WTC11 (cell line): ENCODE measurements at regions not wholly inside any gene's neighbourhood (a gene's known extent, or its start where the extent isn't known, plus 50 kb on each side); places are given as distances from the start of the nearest gene placed in this dataset.

Experiments used
- ATAC-seq: fragments of 200-7000 bp; cut with Tn5 transposase; 2 replicates; pipeline ENCODE4 v1.10.0; 2021; ENCODE audit warnings: mild to moderate bottlenecking, moderate library complexity
- CTCF ChIA-PET: fragments of 300-600 bp; sonication (Branson Sonifier 250); formaldehyde crosslinking; loops from one replicate; lab custom pipeline; 2021; ENCODE audit warnings: antibody characterized with exemption; lab: Charles Lee
- POLR2A ChIA-PET: fragments of 350-600 bp; sonication (Branson Sonifier 250); formaldehyde crosslinking; loops from one replicate; lab custom pipeline; 2021; ENCODE audit warnings: antibody characterized with exemption; lab: Charles Lee
- DNase-seq: peaks from one replicate; pipeline ENCODE4 v3.0.0; 2021; ENCODE audit warnings: low spot score
- H3K27ac Mint-ChIP-seq: 2 replicates; pipeline ENCODE4 v1.8.0; 2021; ENCODE audit warnings: mixed read lengths
- H3K27me3 Mint-ChIP-seq: 2 replicates; pipeline ENCODE4 v1.8.0; 2021; ENCODE audit warnings: low read depth, mild to moderate bottlenecking, moderate library complexity, mixed read lengths
- H3K36me3 Mint-ChIP-seq: 2 replicates; pipeline ENCODE4 v1.8.0; 2021; ENCODE audit warnings: mixed read lengths
- H3K4me1 Mint-ChIP-seq: 2 replicates; pipeline ENCODE4 v1.8.0; 2022; ENCODE audit warnings: mixed read lengths
- H3K4me3 Mint-ChIP-seq: 2 replicates; pipeline ENCODE4 v1.8.0; 2021; ENCODE audit warnings: mild to moderate bottlenecking, moderate library complexity, mixed read lengths
- H3K9me3 Mint-ChIP-seq: 2 replicates; pipeline ENCODE4 v1.8.0; 2021; ENCODE audit warnings: mixed read lengths
- CBFB ChIP-seq: sonication (generic); formaldehyde crosslinking; IDR thresholded peaks from 2 replicates; pipeline ENCODE4 v1.8.1; 2022; ENCODE audit warnings: mild to moderate bottlenecking, low read depth, missing genetic modification reagents
- CREB1 ChIP-seq: sonication (generic); formaldehyde crosslinking; IDR thresholded peaks from 2 replicates; pipeline ENCODE4 v1.8.0; 2023; ENCODE audit warnings: mild to moderate bottlenecking, missing genetic modification reagents
- MYBL2 ChIP-seq: sonication (generic); formaldehyde crosslinking; IDR thresholded peaks from 2 replicates; pipeline ENCODE4 v1.8.1; 2023; ENCODE audit warnings: mild to moderate bottlenecking, moderate library complexity, missing genetic modification reagents
- NR2C2 ChIP-seq: sonication (generic); formaldehyde crosslinking; IDR thresholded peaks from 2 replicates; pipeline ENCODE4 v1.8.0; 2022; ENCODE audit warnings: mild to moderate bottlenecking, missing genetic modification reagents
- RORB ChIP-seq: fragments of 250-450 bp; sonication (Bioruptor Pico); IDR thresholded peaks from 2 replicates; pipeline ENCODE4 v1.9.0; 2021; ENCODE audit warnings: mild to moderate bottlenecking
- SMAD3 ChIP-seq: sonication (generic); formaldehyde crosslinking; IDR thresholded peaks from 2 replicates; pipeline ENCODE4 v1.8.0; 2022; ENCODE audit warnings: missing genetic modification reagents, mild to moderate bottlenecking, borderline replicate concordance
- SMAD4 ChIP-seq: sonication (generic); formaldehyde crosslinking; IDR thresholded peaks from 2 replicates; pipeline ENCODE4 v1.8.0; 2022; ENCODE audit warnings: mild to moderate bottlenecking, missing genetic modification reagents
- ZNF317 ChIP-seq: sonication (generic); formaldehyde crosslinking; IDR thresholded peaks from 2 replicates; pipeline ENCODE4 v1.8.1; 2023; ENCODE audit warnings: low read depth, mild to moderate bottlenecking, moderate library complexity, missing genetic modification reagents, borderline replicate concordance
- ZNF416 ChIP-seq: fragments of 250-450 bp; sonication (Bioruptor Pico); IDR thresholded peaks from 2 replicates; pipeline ENCODE4 v1.9.0; 2021; ENCODE audit warnings: mild to moderate bottlenecking, inconsistent platforms
- TF ChIP-seq, protein P1 (sequence below): sonication (generic); formaldehyde crosslinking; IDR thresholded peaks from 2 replicates; pipeline ENCODE4 v1.8.0; 2022; ENCODE audit warnings: mild to moderate bottlenecking, missing genetic modification reagents
- TF ChIP-seq, protein P2 (sequence below): sonication (generic); formaldehyde crosslinking; IDR thresholded peaks from 2 replicates; pipeline ENCODE4 v1.8.1; 2023; ENCODE audit warnings: mild to moderate bottlenecking, missing genetic modification reagents
- TF ChIP-seq, protein P3 (sequence below): fragments of 250-450 bp; sonication (Bioruptor Pico); IDR thresholded peaks from 2 replicates; pipeline ENCODE4 v1.9.0; 2021; ENCODE audit warnings: mild to moderate bottlenecking
- TF ChIP-seq, protein P4 (sequence below): sonication (generic); formaldehyde crosslinking; IDR thresholded peaks from 2 replicates; pipeline ENCODE4 v1.8.1; 2022; ENCODE audit warnings: mild to moderate bottlenecking, missing genetic modification reagents, moderate library complexity, borderline replicate concordance
- TF ChIP-seq, protein P5 (sequence below): fragments of 250-450 bp; sonication (Bioruptor Pico); IDR thresholded peaks from 2 replicates; pipeline ENCODE4 v1.9.0; 2021; ENCODE audit warnings: moderate library complexity, mild to moderate bottlenecking, inconsistent platforms, borderline replicate concordance
- TF ChIP-seq, protein P6 (sequence below): sonication (generic); formaldehyde crosslinking; IDR thresholded peaks from 2 replicates; pipeline ENCODE4 v1.8.0; 2023; ENCODE audit warnings: missing genetic modification reagents, mild to moderate bottlenecking, borderline replicate concordance
- TF ChIP-seq, protein P7 (sequence below): sonication (generic); formaldehyde crosslinking; IDR thresholded peaks from 2 replicates; pipeline ENCODE4 v1.8.0; 2023; ENCODE audit warnings: mild to moderate bottlenecking, missing genetic modification reagents
- TF ChIP-seq, protein P8 (sequence below): sonication (generic); formaldehyde crosslinking; IDR thresholded peaks from 2 replicates; pipeline ENCODE4 v1.8.1; 2022; ENCODE audit warnings: low read depth, missing genetic modification reagents, borderline replicate concordance
- TF ChIP-seq, protein P9 (sequence below): sonication (generic); formaldehyde crosslinking; IDR thresholded peaks from 2 replicates; pipeline ENCODE4 v1.8.1; 2023; ENCODE audit warnings: mild to moderate bottlenecking, missing genetic modification reagents
- TF ChIP-seq, protein P10 (sequence below): sonication (generic); formaldehyde crosslinking; IDR thresholded peaks from 2 replicates; pipeline ENCODE4 v1.8.1; 2023; ENCODE audit warnings: mild to moderate bottlenecking, missing genetic modification reagents, moderate library complexity

DNA sequence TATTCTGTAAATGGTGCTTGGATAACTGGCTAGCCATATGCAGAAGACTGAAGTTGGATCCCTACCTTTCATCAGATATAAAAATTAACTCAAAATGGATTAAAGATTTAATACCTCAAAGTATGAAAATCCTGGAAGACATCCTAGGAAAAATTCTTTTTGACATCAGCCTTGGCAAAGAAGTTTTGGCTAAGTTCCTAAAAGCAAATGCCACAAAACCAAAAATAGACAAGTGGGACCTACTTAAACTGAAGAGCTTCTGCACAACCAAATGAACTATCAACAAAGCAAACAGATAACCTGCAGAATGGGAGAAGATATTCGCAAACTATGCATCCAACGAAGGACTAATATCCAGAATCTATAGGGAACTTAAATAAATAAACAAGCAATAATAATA is 60.3 kb upstream of the RIPPLY2 start:
- ChIA-PET POLR2A (no interaction called here), CTCF (no interaction called here)
- ATAC-seq = no peak
- H3K4me1 Mint-ChIP-seq = no peaks in the 10 kb centered on the region
- H3K9me3 Mint-ChIP-seq = no peaks in the 10 kb centered on the region
- no peaks in the 10 kb centered on the region for H3K36me3 Mint-ChIP-seq
- H3K4me3 Mint-ChIP-seq = no peak overlapping the region
- H3K27ac Mint-ChIP-seq = no peak overlapping the region
- TF ChIP-seq, protein P1, sequence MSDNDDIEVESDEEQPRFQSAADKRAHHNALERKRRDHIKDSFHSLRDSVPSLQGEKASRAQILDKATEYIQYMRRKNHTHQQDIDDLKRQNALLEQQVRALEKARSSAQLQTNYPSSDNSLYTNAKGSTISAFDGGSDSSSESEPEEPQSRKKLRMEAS (CRISPR knock-in tag) = no peak
- TF ChIP-seq, protein P2, sequence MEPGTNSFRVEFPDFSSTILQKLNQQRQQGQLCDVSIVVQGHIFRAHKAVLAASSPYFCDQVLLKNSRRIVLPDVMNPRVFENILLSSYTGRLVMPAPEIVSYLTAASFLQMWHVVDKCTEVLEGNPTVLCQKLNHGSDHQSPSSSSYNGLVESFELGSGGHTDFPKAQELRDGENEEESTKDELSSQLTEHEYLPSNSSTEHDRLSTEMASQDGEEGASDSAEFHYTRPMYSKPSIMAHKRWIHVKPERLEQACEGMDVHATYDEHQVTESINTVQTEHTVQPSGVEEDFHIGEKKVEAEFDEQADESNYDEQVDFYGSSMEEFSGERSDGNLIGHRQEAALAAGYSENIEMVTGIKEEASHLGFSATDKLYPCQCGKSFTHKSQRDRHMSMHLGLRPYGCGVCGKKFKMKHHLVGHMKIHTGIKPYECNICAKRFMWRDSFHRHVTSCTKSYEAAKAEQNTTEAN (CRISPR knock-in tag) = no peak
- TF ChIP-seq, protein P3, sequence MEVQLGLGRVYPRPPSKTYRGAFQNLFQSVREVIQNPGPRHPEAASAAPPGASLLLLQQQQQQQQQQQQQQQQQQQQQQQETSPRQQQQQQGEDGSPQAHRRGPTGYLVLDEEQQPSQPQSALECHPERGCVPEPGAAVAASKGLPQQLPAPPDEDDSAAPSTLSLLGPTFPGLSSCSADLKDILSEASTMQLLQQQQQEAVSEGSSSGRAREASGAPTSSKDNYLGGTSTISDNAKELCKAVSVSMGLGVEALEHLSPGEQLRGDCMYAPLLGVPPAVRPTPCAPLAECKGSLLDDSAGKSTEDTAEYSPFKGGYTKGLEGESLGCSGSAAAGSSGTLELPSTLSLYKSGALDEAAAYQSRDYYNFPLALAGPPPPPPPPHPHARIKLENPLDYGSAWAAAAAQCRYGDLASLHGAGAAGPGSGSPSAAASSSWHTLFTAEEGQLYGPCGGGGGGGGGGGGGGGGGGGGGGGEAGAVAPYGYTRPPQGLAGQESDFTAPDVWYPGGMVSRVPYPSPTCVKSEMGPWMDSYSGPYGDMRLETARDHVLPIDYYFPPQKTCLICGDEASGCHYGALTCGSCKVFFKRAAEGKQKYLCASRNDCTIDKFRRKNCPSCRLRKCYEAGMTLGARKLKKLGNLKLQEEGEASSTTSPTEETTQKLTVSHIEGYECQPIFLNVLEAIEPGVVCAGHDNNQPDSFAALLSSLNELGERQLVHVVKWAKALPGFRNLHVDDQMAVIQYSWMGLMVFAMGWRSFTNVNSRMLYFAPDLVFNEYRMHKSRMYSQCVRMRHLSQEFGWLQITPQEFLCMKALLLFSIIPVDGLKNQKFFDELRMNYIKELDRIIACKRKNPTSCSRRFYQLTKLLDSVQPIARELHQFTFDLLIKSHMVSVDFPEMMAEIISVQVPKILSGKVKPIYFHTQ = no peak
- TF ChIP-seq, protein P4, sequence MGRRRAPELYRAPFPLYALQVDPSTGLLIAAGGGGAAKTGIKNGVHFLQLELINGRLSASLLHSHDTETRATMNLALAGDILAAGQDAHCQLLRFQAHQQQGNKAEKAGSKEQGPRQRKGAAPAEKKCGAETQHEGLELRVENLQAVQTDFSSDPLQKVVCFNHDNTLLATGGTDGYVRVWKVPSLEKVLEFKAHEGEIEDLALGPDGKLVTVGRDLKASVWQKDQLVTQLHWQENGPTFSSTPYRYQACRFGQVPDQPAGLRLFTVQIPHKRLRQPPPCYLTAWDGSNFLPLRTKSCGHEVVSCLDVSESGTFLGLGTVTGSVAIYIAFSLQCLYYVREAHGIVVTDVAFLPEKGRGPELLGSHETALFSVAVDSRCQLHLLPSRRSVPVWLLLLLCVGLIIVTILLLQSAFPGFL = no peak
- TF ChIP-seq SMAD3 (no peak), SMAD4 (CRISPR knock-in tag) (no peak), NR2C2 (CRISPR knock-in tag) (no peak), CBFB (CRISPR knock-in tag) (no peak), ZNF317 (CRISPR knock-in tag) (no peak), ZNF416 (CRISPR knock-in tag) (no peak), RORB (CRISPR knock-in tag) (no peak), CREB1 (CRISPR knock-in tag) (no peak), MYBL2 (no peak)
- TF ChIP-seq, protein P5, sequence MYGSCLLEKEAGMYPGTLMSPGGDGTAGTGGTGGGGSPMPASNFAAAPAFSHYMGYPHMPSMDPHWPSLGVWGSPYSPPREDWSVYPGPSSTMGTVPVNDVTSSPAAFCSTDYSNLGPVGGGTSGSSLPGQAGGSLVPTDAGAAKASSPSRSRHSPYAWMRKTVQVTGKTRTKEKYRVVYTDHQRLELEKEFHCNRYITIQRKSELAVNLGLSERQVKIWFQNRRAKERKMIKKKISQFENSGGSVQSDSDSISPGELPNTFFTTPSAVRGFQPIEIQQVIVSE (CRISPR knock-in tag) = no peak
- TF ChIP-seq, protein P6, sequence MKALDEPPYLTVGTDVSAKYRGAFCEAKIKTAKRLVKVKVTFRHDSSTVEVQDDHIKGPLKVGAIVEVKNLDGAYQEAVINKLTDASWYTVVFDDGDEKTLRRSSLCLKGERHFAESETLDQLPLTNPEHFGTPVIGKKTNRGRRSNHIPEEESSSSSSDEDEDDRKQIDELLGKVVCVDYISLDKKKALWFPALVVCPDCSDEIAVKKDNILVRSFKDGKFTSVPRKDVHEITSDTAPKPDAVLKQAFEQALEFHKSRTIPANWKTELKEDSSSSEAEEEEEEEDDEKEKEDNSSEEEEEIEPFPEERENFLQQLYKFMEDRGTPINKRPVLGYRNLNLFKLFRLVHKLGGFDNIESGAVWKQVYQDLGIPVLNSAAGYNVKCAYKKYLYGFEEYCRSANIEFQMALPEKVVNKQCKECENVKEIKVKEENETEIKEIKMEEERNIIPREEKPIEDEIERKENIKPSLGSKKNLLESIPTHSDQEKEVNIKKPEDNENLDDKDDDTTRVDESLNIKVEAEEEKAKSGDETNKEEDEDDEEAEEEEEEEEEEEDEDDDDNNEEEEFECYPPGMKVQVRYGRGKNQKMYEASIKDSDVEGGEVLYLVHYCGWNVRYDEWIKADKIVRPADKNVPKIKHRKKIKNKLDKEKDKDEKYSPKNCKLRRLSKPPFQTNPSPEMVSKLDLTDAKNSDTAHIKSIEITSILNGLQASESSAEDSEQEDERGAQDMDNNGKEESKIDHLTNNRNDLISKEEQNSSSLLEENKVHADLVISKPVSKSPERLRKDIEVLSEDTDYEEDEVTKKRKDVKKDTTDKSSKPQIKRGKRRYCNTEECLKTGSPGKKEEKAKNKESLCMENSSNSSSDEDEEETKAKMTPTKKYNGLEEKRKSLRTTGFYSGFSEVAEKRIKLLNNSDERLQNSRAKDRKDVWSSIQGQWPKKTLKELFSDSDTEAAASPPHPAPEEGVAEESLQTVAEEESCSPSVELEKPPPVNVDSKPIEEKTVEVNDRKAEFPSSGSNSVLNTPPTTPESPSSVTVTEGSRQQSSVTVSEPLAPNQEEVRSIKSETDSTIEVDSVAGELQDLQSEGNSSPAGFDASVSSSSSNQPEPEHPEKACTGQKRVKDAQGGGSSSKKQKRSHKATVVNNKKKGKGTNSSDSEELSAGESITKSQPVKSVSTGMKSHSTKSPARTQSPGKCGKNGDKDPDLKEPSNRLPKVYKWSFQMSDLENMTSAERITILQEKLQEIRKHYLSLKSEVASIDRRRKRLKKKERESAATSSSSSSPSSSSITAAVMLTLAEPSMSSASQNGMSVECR (CRISPR knock-in tag) = no peak
- TF ChIP-seq, protein P7, sequence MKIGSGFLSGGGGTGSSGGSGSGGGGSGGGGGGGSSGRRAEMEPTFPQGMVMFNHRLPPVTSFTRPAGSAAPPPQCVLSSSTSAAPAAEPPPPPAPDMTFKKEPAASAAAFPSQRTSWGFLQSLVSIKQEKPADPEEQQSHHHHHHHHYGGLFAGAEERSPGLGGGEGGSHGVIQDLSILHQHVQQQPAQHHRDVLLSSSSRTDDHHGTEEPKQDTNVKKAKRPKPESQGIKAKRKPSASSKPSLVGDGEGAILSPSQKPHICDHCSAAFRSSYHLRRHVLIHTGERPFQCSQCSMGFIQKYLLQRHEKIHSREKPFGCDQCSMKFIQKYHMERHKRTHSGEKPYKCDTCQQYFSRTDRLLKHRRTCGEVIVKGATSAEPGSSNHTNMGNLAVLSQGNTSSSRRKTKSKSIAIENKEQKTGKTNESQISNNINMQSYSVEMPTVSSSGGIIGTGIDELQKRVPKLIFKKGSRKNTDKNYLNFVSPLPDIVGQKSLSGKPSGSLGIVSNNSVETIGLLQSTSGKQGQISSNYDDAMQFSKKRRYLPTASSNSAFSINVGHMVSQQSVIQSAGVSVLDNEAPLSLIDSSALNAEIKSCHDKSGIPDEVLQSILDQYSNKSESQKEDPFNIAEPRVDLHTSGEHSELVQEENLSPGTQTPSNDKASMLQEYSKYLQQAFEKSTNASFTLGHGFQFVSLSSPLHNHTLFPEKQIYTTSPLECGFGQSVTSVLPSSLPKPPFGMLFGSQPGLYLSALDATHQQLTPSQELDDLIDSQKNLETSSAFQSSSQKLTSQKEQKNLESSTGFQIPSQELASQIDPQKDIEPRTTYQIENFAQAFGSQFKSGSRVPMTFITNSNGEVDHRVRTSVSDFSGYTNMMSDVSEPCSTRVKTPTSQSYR (CRISPR knock-in tag) = no peak
- TF ChIP-seq, protein P8, sequence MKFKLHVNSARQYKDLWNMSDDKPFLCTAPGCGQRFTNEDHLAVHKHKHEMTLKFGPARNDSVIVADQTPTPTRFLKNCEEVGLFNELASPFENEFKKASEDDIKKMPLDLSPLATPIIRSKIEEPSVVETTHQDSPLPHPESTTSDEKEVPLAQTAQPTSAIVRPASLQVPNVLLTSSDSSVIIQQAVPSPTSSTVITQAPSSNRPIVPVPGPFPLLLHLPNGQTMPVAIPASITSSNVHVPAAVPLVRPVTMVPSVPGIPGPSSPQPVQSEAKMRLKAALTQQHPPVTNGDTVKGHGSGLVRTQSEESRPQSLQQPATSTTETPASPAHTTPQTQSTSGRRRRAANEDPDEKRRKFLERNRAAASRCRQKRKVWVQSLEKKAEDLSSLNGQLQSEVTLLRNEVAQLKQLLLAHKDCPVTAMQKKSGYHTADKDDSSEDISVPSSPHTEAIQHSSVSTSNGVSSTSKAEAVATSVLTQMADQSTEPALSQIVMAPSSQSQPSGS (CRISPR knock-in tag) = no peak
- TF ChIP-seq, protein P9, sequence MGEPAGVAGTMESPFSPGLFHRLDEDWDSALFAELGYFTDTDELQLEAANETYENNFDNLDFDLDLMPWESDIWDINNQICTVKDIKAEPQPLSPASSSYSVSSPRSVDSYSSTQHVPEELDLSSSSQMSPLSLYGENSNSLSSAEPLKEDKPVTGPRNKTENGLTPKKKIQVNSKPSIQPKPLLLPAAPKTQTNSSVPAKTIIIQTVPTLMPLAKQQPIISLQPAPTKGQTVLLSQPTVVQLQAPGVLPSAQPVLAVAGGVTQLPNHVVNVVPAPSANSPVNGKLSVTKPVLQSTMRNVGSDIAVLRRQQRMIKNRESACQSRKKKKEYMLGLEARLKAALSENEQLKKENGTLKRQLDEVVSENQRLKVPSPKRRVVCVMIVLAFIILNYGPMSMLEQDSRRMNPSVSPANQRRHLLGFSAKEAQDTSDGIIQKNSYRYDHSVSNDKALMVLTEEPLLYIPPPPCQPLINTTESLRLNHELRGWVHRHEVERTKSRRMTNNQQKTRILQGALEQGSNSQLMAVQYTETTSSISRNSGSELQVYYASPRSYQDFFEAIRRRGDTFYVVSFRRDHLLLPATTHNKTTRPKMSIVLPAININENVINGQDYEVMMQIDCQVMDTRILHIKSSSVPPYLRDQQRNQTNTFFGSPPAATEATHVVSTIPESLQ (CRISPR knock-in tag) = no peak
- TF ChIP-seq, protein P10, sequence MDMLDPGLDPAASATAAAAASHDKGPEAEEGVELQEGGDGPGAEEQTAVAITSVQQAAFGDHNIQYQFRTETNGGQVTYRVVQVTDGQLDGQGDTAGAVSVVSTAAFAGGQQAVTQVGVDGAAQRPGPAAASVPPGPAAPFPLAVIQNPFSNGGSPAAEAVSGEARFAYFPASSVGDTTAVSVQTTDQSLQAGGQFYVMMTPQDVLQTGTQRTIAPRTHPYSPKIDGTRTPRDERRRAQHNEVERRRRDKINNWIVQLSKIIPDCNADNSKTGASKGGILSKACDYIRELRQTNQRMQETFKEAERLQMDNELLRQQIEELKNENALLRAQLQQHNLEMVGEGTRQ (CRISPR knock-in tag) = no peak
- no peaks in the 10 kb centered on the region for H3K27me3 Mint-ChIP-seq
- no peak for DNase-seq
